ENCODE measurements at regions not wholly inside any gene's neighbourhood (a gene's known extent, or its start where the extent isn't known, plus 50 kb on each side); places are given as distances from the start of the nearest gene placed in this dataset.

- Mint-ChIP-seq H3K4me3 (no peak overlapping the region), H3K4me1 (no peaks in the 10 kb centered on the region), H3K36me3 (ENCODE audit: low read depth) (no peaks in the 10 kb centered on the region), H3K27ac (no peak overlapping the region), H3K9me3 (no peaks in the 10 kb centered on the region), H3K27me3 (no peaks in the 10 kb centered on the region)
- no peak for DNase-seq
- TF ChIP-seq CTCF (IDR thresholded peaks at IDR 0.05), result no peak
- ATAC-seq (ENCODE audit: low read depth), result no peak
- intact Hi-C loops (cut with micrococcal nuclease), result no loop called here
- ChIA-PET CTCF (no interaction called here), POLR2A (no interaction called here)
Observed at GRCh38 chr13:42486711-42487198, 87.2 kb upstream of the TNFSF11 start.

GRCh38 chr13:42487221-42487620 is 86.7 kb upstream of the TNFSF11 start:
- Mint-ChIP-seq H3K4me3 (no peak overlapping the region), H3K9me3 (no peaks in the 10 kb centered on the region), H3K27me3 (no peaks in the 10 kb centered on the region), H3K27ac (no peak overlapping the region), H3K4me1 (no peaks in the 10 kb centered on the region), H3K36me3 (ENCODE audit: low read depth) (no peaks in the 10 kb centered on the region)
- ChIA-PET CTCF (no interaction called here), POLR2A (no interaction called here)
- intact Hi-C loops (cut with micrococcal nuclease), result no loop called here
- DNase-seq (no peak), ATAC-seq (ENCODE audit: low read depth) (no peak)
- no peak for TF ChIP-seq CTCF (IDR thresholded peaks at IDR 0.05)

- Mint-ChIP-seq H3K9me3 (no peaks in the 10 kb centered on the region), H3K4me3 (no peak overlapping the region), H3K27ac (no peak overlapping the region), H3K4me1 (no peaks in the 10 kb centered on the region), H3K27me3 (no peaks in the 10 kb centered on the region), H3K36me3 (ENCODE audit: low read depth) (no peaks in the 10 kb centered on the region)
- DNase-seq, result no peak
- ChIA-PET CTCF (no interaction called here), POLR2A (no interaction called here)
- intact Hi-C loops (cut with micrococcal nuclease), result no loop called here
- no peak for ATAC-seq (ENCODE audit: low read depth)
- TF ChIP-seq CTCF (IDR thresholded peaks at IDR 0.05), result no peak
Observed at GRCh38 chr13:42490676-42491075, 83.3 kb upstream of the TNFSF11 start.

- ChIA-PET POLR2A (interaction anchor here (0.7 kb wide), 1 partner anchor 17 kb away, joined by 7 read pairs; no protein-coding TSS in a partner anchor), CTCF (no interaction called here)
- no peak for ATAC-seq (ENCODE audit: low read depth)
- Mint-ChIP-seq H3K27ac (no peak overlapping the region), H3K4me1 (peaks cover 2% of the 10 kb centered on the region), H3K9me3 (no peaks in the 10 kb centered on the region), H3K4me3 (no peak overlapping the region), H3K36me3 (ENCODE audit: low read depth) (no peaks in the 10 kb centered on the region), H3K27me3 (no peaks in the 10 kb centered on the region)
- intact Hi-C loops (cut with micrococcal nuclease), result no loop called here
- DNase-seq, result no peak
- no peak for TF ChIP-seq CTCF (IDR thresholded peaks at IDR 0.05)
Observed at GRCh38 chr13:42492372-42492920, 81.5 kb upstream of the TNFSF11 start.

- CTCF ChIA-PET, result no interaction called here
- intact Hi-C loops (cut with micrococcal nuclease), result no loop called here
- POLR2A ChIA-PET, result no interaction called here
- Mint-ChIP-seq H3K9me3 (no peaks in the 10 kb centered on the region), H3K4me1 (peaks cover 5% of the 10 kb centered on the region), H3K36me3 (ENCODE audit: low read depth) (no peaks in the 10 kb centered on the region), H3K27me3 (no peaks in the 10 kb centered on the region), H3K4me3 (no peak overlapping the region), H3K27ac (no peak overlapping the region)
- no peak for TF ChIP-seq CTCF (IDR thresholded peaks at IDR 0.05)
- ATAC-seq (ENCODE audit: low read depth) (no peak), DNase-seq (no peak)
Observed at GRCh38 chr13:42494157-42494556, 79.8 kb upstream of the TNFSF11 start.

All from activated B cell treated with CpG ODN at 0.5 μM for 24 hours (primary cell).